ENCODE measurements at regions not wholly inside any gene's neighbourhood (a gene's known extent, or its start where the extent isn't known, plus 50 kb on each side); places are given as distances from the start of the nearest gene placed in this dataset.

GRCh38 chrY:19207048-19207447 lies 433.5 kb upstream of the HSFY2 start:
- TF ChIP-seq CTCF (IDR thresholded peaks at IDR 0.05) (no peak), POLR2AphosphoS5 (IDR thresholded peaks at IDR 0.05) (no peak)
